Common myeloid progenitor, CD34-positive (primary cell): ENCODE measurements at regions not wholly inside any gene's neighbourhood (a gene's known extent, or its start where the extent isn't known, plus 50 kb on each side); places are given as distances from the start of the nearest gene placed in this dataset.
A peak's percentile ranks its signal among the peaks of the same experiment; 100 is the strongest.
"Not testable (repeated sequence)": the region's sequence is repeated elsewhere in the genome, so short reads cannot be mapped to it uniquely, and the experiment has no call there.

ENCODE experiments used
- CTCF ChIA-PET: fragments of 350-600 bp; sonication (Branson Sonifier 250); formaldehyde crosslinking; loops from one replicate; lab custom pipeline; 2021; ENCODE audit warnings: antibody characterized with exemption; lab: Charles Lee
- POLR2A ChIA-PET: fragments of 350-600 bp; sonication (Branson Sonifier 250); formaldehyde crosslinking; loops from one replicate; lab custom pipeline; 2021; ENCODE audit warnings: antibody characterized with exemption; lab: Charles Lee
- DNase-seq, 3 donors: peaks; one replicate each; pipeline versions ENCODE4 v3.0.0 to v3.0.0-alpha.2; 2013
- H3K27ac ChIP-seq, 2 experiments: 1 replicate in 1 of 2; 2 replicates in 1 of 2; pipeline ENCODE4 v1.7.0; 2013; ENCODE audit warnings: inconsistent platforms in 2 of 2, low read length in 2 of 2, mild to moderate bottlenecking in 2 of 2, low read depth in 1 of 2, moderate library complexity in 1 of 2; ENCODE audit not compliant: severe bottlenecking in 2 of 2, insufficient read depth in 1 of 2, poor library complexity in 1 of 2
- H3K27me3 ChIP-seq, 5 experiments: replicated peaks in 2 of 5; 1 replicate in 3 of 5; 2 replicates in 2 of 5; pipeline versions ENCODE4 v1.6.1 to v1.7.0; 2013; ENCODE audit warnings: low read length in 4 of 5, mild to moderate bottlenecking in 2 of 5, moderate library complexity in 2 of 5, inconsistent platforms in 1 of 5; ENCODE audit not compliant: insufficient read depth in 5 of 5, control insufficient read depth in 4 of 5
- H3K36me3 ChIP-seq, 4 experiments: 1 replicate in 2 of 4; 2 replicates in 2 of 4; pipeline versions ENCODE4 v1.6.1 to v1.7.0; 2013; ENCODE audit warnings: low read length in 3 of 4, control low read depth in 1 of 4, mild to moderate bottlenecking in 1 of 4; ENCODE audit not compliant: control insufficient read depth in 4 of 4, insufficient read depth in 4 of 4
- H3K4me1 ChIP-seq, 4 experiments: 1 replicate in 3 of 4; 2 replicates in 1 of 4; pipeline versions ENCODE4 v1.6.1 to v1.7.1; 2013; ENCODE audit warnings: low read length in 3 of 4, mild to moderate bottlenecking in 3 of 4, control low read depth in 1 of 4, inconsistent platforms in 1 of 4, moderate library complexity in 1 of 4; ENCODE audit not compliant: control insufficient read depth in 4 of 4, insufficient read depth in 4 of 4; ENCODE audit errors: control extremely low read depth in 1 of 4
- H3K4me3 ChIP-seq, 7 experiments: 1 replicate in 4 of 7; 2 replicates in 3 of 7; pipeline versions ENCODE4 v1.5.1 to v1.7.0; 2013; ENCODE audit warnings: mild to moderate bottlenecking in 7 of 7, low read length in 6 of 7, moderate library complexity in 6 of 7, inconsistent platforms in 2 of 7, low read depth in 2 of 7, control low read depth in 1 of 7; ENCODE audit not compliant: insufficient read depth in 4 of 7, control insufficient read depth in 1 of 7; ENCODE audit errors: extremely low read depth in 1 of 7
- H3K9me3 ChIP-seq, 5 experiments: 1 replicate in 4 of 5; 2 replicates in 1 of 5; pipeline versions ENCODE4 v1.6.1 to v1.7.1; 2013; ENCODE audit warnings: low read length in 4 of 5, mild to moderate bottlenecking in 2 of 5, inconsistent platforms in 1 of 5, low read depth in 1 of 5, moderate library complexity in 1 of 5; ENCODE audit not compliant: control insufficient read depth in 4 of 5, insufficient read depth in 2 of 5; ENCODE audit errors: control extremely low read depth in 1 of 5
- WGBS: methylation state at CpG from one replicate; pipeline ENCODE4 v1.1.5; 2013; ENCODE audit not compliant: insufficient coverage; 5-methylcytosine and 5-hydroxymethylcytosine counted together

GRCh38 chr2:181737302-181737701, 57.0 kb upstream of the NEUROD1 start:
- H3K4me1 ChIP-seq, CTCF ChIA-PET, DNase-seq, H3K36me3 ChIP-seq, H3K9me3 ChIP-seq, H3K27ac ChIP-seq, POLR2A ChIA-PET, H3K4me3 ChIP-seq, H3K27me3 ChIP-seq: not testable (repeated sequence)
- 60% methylated on average over 3 of the region's 5 CpGs for WGBS

GRCh38 chr2:181738074-181738473, 57.8 kb upstream of the NEUROD1 start:
- Histone ChIP-seq H3K4me3 (no peak overlapping the region), H3K27ac (no peak overlapping the region), H3K27me3 (no peaks in the 10 kb centered on the region), H3K36me3 (no peaks in the 10 kb centered on the region), H3K4me1 (no peaks in the 10 kb centered on the region), H3K9me3 (no peaks in the 10 kb centered on the region)
- ChIA-PET CTCF (interaction anchor here (0.6 to 5.8 kb wide), 5 partner anchors 159 to 1027 kb away, joined by 3 to 85 read pairs (median 5); no protein-coding TSS in a partner anchor), POLR2A (no interaction called here)
- peak; percentile 29 to 67 (median 60) for DNase-seq
- WGBS = no CpG with 5 or more reads among the region's 2 CpGs

- POLR2A ChIA-PET = no interaction called here
- Histone ChIP-seq H3K36me3 (no peaks in the 10 kb centered on the region), H3K27ac (no peak overlapping the region), H3K4me3 (no peak overlapping the region), H3K4me1 (no peaks in the 10 kb centered on the region), H3K27me3 (no peaks in the 10 kb centered on the region), H3K9me3 (no peaks in the 10 kb centered on the region)
- CTCF ChIA-PET = interaction anchor here (0.6 to 5.8 kb wide), 8 partner anchors 127 to 1026 kb away, joined by 3 to 85 read pairs (median 4); no protein-coding TSS in a partner anchor
- WGBS = 65% methylated on average over 2 of the region's 4 CpGs
- DNase-seq = no peak
Observed at GRCh38 chr2:181738563-181738962, 58.2 kb upstream of the NEUROD1 start.

GRCh38 chr2:181741756-181742155, 61.4 kb upstream of the NEUROD1 start:
- DNase-seq = no peak
- Histone ChIP-seq H3K4me3 (no peak overlapping the region), H3K4me1 (no peaks in the 10 kb centered on the region), H3K36me3 (no peaks in the 10 kb centered on the region), H3K27me3 (no peaks in the 10 kb centered on the region), H3K9me3 (no peaks in the 10 kb centered on the region), H3K27ac (no peak overlapping the region)
- no CpG with 5 or more reads among the region's 1 CpG for WGBS
- ChIA-PET POLR2A (no interaction called here), CTCF (interaction anchor here (0.9 to 5.8 kb wide), 14 partner anchors 8 to 336 kb away, joined by 3 to 85 read pairs (median 4); no protein-coding TSS in a partner anchor)

GRCh38 chr2:181742361-181742760, 62.0 kb upstream of the NEUROD1 start:
- ChIA-PET CTCF (interaction anchor here (0.8 to 5.8 kb wide), 19 partner anchors 8 to 336 kb away, joined by 3 to 85 read pairs (median 5); no protein-coding TSS in a partner anchor), POLR2A (interaction anchor here (1.0 to 1.4 kb wide), 2 partner anchors 118 to 151 kb away, joined by 3 read pairs; no protein-coding TSS in a partner anchor)
- H3K4me3 ChIP-seq = no peak overlapping the region
- no peaks in the 10 kb centered on the region for H3K27me3 ChIP-seq
- no peak overlapping the region for H3K27ac ChIP-seq
- no peaks in the 10 kb centered on the region for H3K4me1 ChIP-seq
- no peak for DNase-seq
- no peaks in the 10 kb centered on the region for H3K9me3 ChIP-seq
- no peaks in the 10 kb centered on the region for H3K36me3 ChIP-seq
- 33% methylated on average over 2 of the region's 3 CpGs for WGBS

- no peaks in the 10 kb centered on the region for H3K4me1 ChIP-seq
- DNase-seq = peak; percentile 65 to 85 (median 79)
- POLR2A ChIA-PET = interaction anchor here (0.5 to 1.4 kb wide), 3 partner anchors 117 to 186 kb away, joined by 3 read pairs; no protein-coding TSS in a partner anchor
- no peak overlapping the region for H3K27ac ChIP-seq
- WGBS = 0% methylated on average over 1 of the region's 6 CpGs
- H3K9me3 ChIP-seq = no peaks in the 10 kb centered on the region
- H3K4me3 ChIP-seq = no peak overlapping the region
- CTCF ChIA-PET = interaction anchor here (0.7 to 5.8 kb wide), 17 partner anchors 10 to 335 kb away, joined by 3 to 85 read pairs (median 5); no protein-coding TSS in a partner anchor
- no peaks in the 10 kb centered on the region for H3K36me3 ChIP-seq
- no peaks in the 10 kb centered on the region for H3K27me3 ChIP-seq
Observed at GRCh38 chr2:181742922-181743722, 62.8 kb upstream of the NEUROD1 start.

GRCh38 chr2:181743723-181744031, 63.4 kb upstream of the NEUROD1 start:
- Histone ChIP-seq H3K27ac (no peak overlapping the region), H3K27me3 (no peaks in the 10 kb centered on the region), H3K4me3 (no peak overlapping the region), H3K9me3 (no peaks in the 10 kb centered on the region), H3K36me3 (no peaks in the 10 kb centered on the region), H3K4me1 (no peaks in the 10 kb centered on the region)
- no peak for DNase-seq
- ChIA-PET CTCF (interaction anchor here (2.0 to 4.0 kb wide), 2 partner anchors 157 to 159 kb away, joined by 5 to 17 read pairs; no protein-coding TSS in a partner anchor), POLR2A (interaction anchor here (1.4 kb wide), 1 partner anchor 116 kb away, joined by 3 read pairs; no protein-coding TSS in a partner anchor)
- WGBS = 100% methylated on average over 1 of the region's 2 CpGs
